AG08396 (cell line): ENCODE measurements at regions not wholly inside any gene's neighbourhood (a gene's known extent, or its start where the extent isn't known, plus 50 kb on each side); places are given as distances from the start of the nearest gene placed in this dataset.

Experiments used
- DNase-seq: peaks from one replicate; pipeline ENCODE4 v3.0.0; 2012; ENCODE audit warnings: low spot score, mixed read lengths

DNA sequence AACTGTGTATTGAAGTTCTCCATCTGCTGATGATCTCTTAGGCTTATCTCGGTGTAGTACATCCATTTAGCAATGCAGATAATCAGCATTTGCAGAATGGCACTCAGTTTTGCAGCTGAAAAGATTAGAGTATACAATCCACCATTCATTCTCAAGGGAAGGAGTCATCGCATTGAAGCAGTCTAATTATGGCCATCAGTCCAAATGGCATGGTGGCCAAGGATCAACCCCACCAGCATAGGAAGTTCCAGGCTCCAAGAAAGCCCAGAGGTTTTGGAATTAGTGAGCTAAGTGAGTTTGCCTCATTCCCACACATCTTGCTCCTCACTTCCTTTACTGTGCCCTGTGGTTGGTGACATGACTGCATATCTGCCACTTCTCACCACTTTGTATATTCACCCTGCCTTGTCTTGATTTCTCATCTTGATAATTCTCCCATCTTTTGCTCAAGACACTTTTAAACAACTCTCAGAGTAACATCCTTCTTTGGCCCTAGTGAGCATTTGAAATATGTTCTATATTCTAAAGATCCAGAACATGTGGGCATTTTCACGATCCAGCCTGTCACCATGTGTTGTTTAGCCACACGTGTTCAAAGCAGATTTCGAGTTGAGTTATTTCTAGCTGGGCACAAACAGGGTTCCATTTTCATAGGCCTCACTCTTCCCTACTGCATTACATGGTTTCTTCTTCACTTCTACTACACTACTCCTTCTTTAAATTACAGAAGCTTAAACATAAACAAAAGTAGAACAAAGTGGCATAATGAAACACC, 1119.8 kb downstream of the TSN start:
- no peak for DNase-seq

DNA sequence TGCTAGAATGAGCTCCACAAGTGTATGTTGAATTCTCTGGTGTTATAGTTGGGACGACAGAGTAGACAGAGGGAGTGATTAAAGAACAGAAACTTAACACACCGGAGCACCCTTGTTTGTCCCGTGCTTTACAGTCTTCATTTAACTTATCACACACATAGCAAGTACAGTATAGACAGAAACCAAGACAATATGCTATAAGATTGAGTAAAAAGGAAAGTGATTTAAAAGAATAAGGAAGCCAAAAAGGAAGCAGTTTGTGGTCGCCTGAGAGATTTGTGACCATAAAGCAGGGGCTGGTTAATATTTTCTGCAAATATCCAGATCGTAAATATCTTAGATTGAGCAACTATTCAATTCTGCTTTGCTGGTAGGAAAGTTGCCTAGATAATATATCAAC, 1128.4 kb downstream of the TSN start:
- DNase-seq, result no peak

DNA sequence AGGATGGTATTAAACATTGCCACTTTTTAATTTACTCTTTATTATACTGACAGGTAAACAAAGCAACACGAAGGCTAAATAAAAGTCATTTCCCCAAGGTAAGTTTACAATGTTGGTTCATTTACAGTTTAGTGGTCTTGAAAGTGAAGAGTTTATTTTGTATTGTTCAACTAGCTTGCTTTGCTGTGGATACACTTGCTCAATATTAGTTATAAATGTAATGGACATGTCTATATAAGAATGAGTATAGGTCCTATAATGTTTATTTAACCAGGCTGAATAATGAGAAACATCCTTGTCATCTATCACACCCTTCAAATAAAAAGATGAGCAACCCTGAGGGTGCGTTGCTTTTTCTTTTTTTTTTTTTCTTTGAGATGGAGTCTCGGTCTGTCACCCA, 1129.4 kb downstream of the TSN start:
- DNase-seq, result no peak

DNA sequence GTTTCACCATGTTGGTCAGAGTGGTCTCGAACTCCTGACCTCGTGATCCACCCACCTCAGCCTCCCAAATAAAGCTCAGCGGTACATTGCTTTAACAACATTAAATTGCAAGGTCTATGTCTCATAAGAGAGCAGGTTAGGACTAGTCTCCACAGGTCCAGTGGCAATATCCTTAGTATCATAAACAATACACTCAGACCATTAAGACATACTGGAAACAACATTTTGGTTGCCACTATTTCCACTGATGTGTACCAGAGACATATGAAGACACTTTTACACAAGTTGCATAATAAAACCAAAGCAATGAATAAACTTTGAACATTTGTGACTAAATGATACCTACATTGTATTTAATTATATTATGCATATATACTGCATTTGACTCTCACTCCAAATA, 1130.0 kb downstream of the TSN start:
- no peak for DNase-seq

DNA sequence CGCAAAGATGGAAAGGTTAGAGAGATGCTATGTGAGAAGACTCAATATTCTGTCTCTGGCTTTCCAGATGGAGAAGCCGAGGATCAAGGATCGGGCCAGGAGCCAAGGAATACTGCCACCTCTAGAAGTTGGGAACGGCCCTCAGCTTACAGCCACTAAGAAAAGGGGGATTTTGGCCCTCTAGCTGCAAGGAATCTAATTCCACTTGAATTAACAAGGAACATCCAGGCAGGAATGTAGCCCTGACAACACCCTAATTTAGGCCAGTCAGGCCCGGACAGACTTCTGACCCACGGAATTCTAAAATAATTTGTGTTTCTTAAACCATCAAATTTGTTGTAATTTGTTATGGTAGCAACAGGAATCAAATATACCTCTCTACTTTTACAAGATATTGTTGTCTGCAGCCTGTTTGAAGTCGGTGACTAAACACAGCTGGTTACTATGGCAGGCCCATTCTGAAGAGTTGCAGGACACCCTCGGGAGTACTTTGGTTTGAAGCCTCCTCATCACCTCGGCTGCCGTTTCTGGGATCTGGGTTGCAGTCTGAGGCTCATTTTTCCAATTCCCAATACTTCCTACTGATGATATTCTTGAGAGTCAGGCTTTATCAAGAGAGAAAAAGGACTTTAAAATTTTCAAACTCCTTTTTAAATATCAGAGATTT, 1131.2 kb downstream of the TSN start:
- no peak for DNase-seq

DNA sequence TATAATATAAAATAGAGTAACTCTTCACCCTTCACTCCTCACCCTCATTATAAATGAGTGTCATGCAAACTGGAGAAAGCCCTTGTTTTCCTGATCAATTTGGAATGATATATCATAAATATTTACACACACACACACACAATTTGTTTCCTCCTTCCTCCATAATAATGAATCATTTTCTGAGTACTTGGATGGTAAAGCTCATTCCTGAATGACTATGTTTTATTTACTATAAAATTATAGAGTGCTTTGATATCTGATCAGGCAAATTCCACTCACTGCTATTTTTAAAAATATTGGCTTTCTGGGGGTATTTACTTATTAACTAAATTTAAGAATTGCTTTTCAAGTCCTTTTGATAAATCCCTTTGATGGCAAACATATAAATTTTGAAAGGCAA, 1125.5 kb upstream of the CNTNAP5 start:
- no peak for DNase-seq

DNA sequence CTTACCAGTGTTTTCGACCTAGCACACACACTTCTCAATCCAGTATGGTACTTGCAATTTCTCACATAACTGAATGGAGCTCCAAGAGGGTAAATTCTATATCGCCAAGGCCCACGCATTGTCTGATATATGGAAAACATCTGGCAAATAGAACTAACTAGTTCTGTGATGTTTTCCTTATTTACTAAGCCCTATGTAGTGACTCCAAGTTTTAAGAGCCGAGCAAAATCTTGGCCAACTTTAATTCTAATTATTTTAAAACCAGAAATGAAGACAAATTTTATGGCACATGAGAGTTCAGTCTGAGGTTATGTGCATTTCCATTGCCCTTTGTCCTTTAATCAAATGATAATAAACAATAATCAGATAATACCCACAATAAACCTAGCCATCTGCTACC, 1119.7 kb upstream of the CNTNAP5 start:
- DNase-seq, result no peak

DNA sequence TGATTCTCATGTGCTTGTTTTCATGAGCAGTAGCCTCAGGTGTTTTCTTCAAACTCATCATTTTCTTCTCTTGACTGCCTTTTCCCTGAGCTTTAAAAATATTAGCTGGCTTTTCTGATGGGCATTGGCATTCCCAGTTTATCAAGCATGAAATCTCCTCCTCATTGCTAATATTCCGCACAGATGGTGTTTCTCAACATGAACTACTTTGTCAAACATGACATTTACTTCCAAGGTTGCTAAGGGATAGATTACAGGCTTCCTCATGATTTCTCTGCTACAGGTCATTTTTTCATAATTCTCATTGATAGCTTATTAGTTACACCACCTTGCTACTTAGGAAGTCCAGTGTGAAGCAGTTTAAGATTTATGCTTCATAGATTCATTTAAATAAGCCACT, 1116.9 kb upstream of the CNTNAP5 start:
- DNase-seq, result no peak

DNA sequence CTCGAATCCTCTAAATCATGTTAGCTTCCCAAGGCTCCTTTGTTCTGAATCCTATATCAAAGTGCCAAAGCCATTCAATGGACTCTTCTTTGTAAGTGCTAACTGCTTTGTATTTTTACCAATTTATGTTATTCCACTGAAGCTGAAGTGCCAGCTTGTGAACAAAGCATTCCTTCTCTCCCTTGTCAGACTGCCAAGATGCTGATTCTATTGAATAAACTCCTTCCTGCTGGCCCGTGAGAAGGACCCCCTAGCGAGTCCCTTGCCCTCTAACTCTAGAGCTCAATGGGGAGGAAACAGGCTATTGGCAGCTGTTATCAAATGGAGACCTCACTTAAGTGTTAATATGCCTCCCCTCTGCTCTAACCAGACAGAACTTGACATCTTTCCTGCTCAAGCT, 1097.9 kb upstream of the CNTNAP5 start:
- no peak for DNase-seq

DNA sequence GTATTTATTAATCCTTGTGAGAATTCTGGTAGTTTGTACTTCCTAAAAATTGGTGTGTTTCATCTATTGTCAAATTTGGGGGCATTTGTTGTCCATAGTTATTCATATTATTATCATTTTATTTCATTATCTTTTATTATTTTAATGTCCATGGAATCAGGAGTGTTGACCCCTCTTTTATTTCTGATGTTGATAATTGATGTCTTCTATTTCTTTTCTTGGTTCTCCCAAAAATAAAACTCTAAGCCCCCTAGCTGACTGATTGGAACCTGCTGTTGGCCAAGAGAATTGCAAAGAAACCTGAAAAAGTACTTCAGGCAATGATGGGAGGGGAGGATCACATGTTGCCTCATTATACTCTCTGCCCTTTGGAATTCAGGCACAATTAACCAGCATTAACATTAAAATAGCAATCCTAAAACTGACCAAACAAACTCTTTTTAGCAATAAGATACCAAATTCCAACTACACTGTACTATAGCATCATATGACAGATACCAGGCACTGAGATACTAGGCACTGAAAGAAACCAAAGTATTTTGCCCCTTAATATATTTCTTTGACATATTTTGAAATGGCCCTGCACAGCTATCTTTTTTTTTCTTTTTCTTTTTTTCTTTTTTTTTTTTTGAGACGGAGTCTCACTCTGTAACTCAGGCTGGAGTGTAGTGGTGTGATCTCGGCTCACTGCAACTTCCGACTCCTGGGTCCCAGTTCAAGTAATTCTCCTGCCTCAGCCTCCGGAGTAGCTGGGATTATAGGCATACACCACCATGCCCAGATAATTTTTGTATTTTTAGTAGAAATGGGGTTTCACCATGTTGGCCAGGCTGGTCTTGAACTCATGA, 1097.2 kb upstream of the CNTNAP5 start:
- no peak for DNase-seq

DNA sequence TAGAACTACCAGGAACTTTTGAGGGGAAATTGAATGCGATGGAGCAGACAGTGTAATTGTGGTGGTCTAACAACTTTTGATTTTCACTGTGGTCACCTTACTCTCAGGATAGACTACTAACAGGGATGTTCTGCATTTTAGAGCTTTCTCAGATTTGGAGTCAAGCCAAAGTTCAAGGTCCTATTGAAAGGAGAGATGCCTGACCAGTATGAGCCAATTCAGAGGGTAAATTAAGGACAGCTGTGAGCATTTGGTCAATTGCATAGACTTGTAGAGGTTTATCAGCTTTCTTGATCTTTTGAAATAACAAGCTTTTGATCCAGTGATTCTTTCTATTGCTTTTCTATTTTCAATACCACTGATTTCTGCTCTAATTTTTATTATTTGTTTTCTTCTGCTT, 1095.7 kb upstream of the CNTNAP5 start:
- DNase-seq, result no peak

DNA sequence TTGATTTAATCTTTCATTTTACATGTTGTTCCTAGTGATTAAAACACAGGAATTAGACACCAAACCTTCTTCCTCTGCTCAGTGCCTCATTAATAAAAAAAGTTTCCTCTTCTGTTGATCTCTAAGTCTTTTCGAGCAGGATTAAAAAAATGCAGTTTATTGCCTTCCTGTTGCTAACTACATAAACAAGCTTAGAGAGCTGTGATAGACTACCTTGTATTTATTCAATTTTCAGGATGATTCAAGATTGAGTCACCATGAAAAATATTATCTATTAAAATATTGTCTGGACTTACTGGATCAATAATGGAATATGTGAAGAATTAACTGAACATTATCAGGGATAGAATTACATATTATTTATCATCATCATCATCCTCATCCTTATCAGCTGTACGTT, 1089.6 kb upstream of the CNTNAP5 start:
- no peak for DNase-seq

DNA sequence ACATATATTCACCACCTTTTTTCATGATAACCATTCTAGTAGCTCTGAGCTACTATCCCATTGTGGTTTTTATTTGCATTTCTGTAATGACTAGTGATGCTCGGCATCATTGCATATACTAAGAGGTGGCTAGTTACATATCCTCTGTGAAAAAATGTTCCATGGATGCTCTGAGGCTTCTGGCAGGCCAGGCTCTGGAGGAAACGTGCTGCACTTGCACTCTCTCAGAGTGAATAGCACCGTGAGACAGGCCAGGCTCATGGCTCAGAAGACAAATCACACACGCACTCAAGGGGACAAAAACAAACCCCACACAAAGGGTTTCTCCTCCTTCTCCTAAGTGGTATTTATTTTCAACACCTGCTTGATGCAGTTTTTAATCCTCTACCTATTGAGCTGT, 1085.3 kb upstream of the CNTNAP5 start:
- DNase-seq, result no peak

DNA sequence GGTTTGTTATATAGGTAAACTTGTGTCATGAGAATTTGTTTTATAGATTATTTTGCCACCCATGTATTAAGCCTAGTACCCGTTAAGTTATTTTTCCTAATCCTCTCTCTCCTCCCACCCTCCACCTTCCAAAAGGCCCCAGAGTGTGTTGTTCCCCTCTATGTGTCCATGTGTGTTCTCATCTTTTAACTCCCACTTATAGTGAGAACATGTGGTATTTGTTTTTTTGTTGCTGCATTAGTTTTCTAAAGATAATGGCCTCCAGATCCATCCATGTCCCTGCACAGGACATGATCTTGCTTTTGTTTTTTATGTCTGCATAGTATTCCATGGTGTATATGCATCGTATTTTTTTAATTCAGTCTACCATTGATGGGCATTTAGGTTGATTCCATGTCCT, 1075.6 kb upstream of the CNTNAP5 start:
- no peak for DNase-seq

DNA sequence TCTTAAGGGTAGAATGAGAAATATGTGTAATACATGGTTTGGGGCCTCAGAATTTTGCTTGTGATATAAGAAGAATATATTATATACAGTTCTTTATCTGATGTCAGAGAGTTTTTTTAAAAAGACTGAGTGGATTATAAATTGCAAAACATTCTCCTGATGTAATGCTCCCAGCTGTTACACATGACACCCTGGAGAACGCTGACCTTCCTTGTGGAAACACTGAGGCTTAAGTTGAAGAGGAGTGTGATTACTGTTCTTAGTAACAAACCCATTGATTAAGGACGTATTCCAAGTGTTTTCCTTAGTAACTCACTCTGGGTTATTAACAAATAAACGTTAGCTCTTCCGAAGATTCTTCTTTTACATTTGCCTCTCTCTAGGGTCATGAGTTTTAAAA, 1069.3 kb upstream of the CNTNAP5 start:
- no peak for DNase-seq

DNA sequence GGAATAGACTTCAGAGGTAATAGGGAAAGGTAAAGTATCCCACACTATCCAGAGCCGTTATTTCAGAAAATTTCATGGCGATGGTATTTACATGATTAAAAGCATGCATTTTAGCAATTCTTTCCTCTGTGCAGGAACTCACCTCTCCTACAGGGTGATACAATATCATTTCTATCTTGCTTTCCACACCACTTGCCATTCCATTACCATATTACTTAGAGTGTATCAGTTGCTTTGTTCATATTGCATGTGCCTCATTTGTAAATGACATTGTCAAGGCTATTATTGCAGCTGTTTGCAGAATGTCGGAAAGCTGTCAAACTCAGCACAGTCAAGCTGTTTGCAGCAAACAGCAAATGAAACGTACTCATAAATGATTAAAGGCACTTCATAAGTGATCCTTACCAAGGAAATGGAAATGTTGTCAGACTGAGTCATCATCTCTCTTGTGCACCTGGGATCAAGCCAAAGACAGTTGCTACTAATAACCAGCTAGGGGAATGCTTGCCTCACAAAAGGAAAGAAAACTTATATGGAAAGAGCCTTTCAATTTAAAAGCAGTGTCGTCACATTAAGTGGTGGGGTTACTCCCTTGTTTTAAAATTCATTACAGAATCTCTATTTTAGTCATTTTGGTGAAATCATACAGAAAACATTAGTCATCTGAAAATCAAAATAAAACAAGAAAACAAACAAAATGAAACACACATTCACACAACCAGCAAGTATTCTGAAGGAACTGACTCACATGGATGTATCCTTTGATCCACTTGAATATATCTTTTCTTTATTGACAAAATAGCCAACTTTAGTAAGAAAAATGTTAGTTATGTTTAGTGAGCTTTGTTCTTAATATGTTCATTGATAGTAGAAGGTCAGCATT, 1064.1 kb upstream of the CNTNAP5 start:
- no peak for DNase-seq

DNA sequence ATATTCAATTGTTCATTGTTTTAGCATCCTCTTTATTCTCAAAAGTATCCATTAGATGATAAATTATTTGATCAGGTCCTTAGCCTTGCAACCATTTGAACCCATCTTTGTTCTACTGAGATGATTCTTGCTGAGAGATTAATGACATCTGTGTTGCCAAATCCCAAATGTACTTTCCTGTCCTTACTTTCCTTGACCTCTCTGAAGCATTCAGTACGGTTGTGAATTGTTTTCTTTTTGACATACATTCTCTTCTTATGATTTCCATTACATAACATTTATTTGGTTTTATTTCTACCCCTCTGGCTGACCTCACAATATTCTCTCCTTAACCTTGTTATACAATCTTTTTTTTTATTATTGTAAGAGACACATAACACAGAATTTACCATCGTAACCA, 1058.6 kb upstream of the CNTNAP5 start:
- no peak for DNase-seq

DNA sequence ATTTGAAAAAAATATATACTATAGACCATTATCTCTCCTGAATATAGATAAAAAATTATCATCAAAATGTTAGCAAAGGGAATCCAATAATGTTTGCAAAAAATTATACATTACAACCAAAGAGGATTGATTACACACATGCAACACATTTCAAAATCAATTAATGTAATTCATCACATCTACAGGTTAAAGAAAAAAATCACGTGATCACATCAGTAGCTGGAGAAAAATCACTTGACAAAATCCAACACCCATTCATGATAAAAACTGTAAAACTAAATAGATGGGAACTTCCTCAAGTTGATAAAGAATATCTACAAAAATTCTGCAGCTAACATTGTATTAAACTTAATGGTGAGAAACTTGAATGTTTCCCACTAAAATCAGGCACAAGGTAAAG, 1047.5 kb upstream of the CNTNAP5 start:
- no peak for DNase-seq

DNA sequence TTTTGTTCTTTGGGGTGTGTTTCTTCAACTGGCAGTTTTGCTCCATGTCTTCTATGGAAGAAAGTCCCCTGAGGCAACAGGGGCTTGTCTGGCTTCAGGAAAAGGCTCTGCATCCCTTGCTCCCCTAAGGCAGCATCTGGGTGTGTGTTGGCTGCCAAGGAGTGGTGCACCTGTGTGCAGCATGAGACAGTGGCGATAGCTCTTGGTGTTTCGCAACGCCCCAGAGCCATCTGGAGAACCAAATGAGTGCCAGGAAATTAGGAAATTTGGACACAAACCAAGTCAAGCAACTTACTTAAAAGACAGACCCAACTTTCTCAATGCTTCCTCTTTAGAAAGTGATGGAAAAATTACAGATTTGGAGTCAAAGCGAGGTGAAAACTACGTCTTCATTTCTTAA, 1044.4 kb upstream of the CNTNAP5 start:
- no peak for DNase-seq

DNA sequence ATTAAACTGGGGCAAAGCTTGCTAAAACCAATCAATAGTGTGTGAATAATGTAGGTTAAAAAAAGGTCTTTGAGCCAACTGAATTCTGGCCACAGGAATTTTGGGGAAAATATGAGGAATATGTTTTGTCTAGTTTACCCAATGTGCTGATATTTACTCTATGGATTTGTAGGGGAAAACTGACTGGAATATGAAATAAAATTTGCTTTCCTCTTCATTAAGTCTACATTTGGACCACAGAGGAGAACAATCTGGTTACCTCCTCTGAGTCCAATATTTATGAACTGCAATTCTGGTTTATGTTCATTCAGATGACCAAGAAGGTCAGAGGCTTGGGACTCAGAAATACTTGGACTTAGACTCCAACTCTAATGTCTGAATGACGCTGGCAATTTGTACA, 1042.2 kb upstream of the CNTNAP5 start:
- no peak for DNase-seq

DNA sequence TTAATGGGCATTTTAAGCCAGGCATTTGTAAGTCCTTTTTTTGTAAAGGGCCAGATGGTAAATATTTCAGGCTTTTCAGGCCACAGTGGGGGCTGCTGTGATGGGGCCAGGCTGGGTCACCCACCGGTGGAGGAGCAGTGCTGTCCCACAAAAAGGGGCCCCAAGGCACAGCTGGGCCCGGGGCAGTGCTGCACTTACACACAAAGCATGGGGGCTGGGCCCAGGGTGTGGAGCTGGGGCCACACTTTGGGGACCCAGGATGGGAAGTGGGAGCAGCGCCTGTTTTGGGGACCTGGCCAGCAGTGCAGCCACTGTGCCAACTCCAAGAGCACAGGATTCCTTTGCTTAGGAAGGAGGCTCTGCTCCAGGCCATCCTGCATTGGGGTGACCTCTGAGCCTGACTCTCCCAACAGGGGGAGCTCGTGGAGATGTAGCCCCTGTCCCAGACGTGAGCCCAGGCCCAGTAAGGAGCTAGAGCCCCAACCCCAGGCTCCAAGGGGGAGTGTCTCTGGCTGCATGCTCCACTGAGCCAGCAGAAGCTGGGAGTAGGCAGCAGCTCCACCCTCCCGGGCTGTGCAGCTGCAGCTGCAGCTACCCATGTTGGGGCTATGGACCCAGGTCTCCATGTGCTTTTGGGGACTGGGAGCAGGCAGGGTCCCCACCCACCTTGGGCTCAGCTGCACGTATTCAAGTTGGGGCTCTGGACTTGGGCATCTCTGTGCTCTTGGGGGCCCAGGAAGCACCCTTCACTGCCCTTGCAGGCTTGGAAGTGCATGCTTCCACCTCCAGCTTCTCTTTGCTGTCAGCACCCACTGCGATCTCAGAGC, 1036.5 kb upstream of the CNTNAP5 start:
- DNase-seq, result no peak
